Kidney (tissue), 13 donors: ENCODE measurements at regions not wholly inside any gene's neighbourhood (a gene's known extent, or its start where the extent isn't known, plus 50 kb on each side); places are given as distances from the start of the nearest gene placed in this dataset.

Experiments used
- DNase-seq, 5 donors: peaks; one replicate each; pipeline ENCODE4 v3.0.0-alpha.2; 2013 to 2020
- FAIRE-seq: peaks from 2 replicates; lab custom pipeline; 2012; peaks lifted over from hg19 to GRCh38; lab: Jason Lieb, UNC
- H3K27ac ChIP-seq, 2 donors: one replicate each; pipeline ENCODE4 v1.7.0; 2013; ENCODE audit warnings: low read depth in 2 of 2, low read length in 2 of 2, inconsistent platforms in 1 of 2
- H3K27me3 ChIP-seq: one replicate; pipeline ENCODE4 v1.7.1; 2013; ENCODE audit warnings: low read length, inconsistent platforms; ENCODE audit not compliant: control insufficient read depth, insufficient read depth
- H3K36me3 ChIP-seq, 3 donors: one replicate each; pipeline versions ENCODE4 v1.7.0 to v1.7.1; 2013; ENCODE audit warnings: low read length in 3 of 3, control low read depth in 1 of 3, inconsistent platforms in 1 of 3; ENCODE audit not compliant: insufficient read depth in 3 of 3, control insufficient read depth in 2 of 3
- H3K4me1 ChIP-seq, 3 donors: one replicate each; pipeline versions ENCODE4 v1.7.0 to v1.7.1; 2013; ENCODE audit warnings: low read length in 3 of 3, inconsistent platforms in 1 of 3, low read depth in 1 of 3; ENCODE audit not compliant: control insufficient read depth in 2 of 3, insufficient read depth in 2 of 3
- H3K4me3 ChIP-seq, 3 donors: one replicate each; pipeline versions ENCODE4 v1.7.0 to v1.8.1; 2013; ENCODE audit warnings: low read length in 3 of 3, control low read depth in 1 of 3, inconsistent platforms in 1 of 3
- H3K9ac ChIP-seq, 3 donors: one replicate each; pipeline versions ENCODE4 v1.7.0 to v1.7.1; 2013; ENCODE audit warnings: low read length in 3 of 3, control low read depth in 1 of 3, inconsistent platforms in 1 of 3
- H3K9me3 ChIP-seq, 3 donors: one replicate each; pipeline versions ENCODE4 v1.7.0 to v1.7.1; 2013; ENCODE audit warnings: low read length in 3 of 3, control low read depth in 1 of 3, inconsistent platforms in 1 of 3; ENCODE audit not compliant: control insufficient read depth in 2 of 3, insufficient read depth in 1 of 3
- intact Hi-C: fragments of 100-400 bp; cut with DNase I; formaldehyde crosslinking; loops from one replicate; pipeline ENCODE4 v1.11.1; 2022
- TF ChIP-seq, protein P1 (sequence below): IDR thresholded peaks from 3 replicates; pipeline ENCODE4 v1.5.1; 2012; ENCODE audit warnings: mild to moderate bottlenecking, moderate library complexity, borderline replicate concordance; ENCODE audit not compliant: insufficient read depth; ENCODE audit errors: extremely low read depth
- donor health status: control.
- donor health status: control.
- donor health status: control.
- donor health status: control.
- donor health status: control.
- donor health status: DM: yes; HTN: yes; CAD: no.
- donor health status: Normal renal cell carcinoma (clear cell type).

DNA sequence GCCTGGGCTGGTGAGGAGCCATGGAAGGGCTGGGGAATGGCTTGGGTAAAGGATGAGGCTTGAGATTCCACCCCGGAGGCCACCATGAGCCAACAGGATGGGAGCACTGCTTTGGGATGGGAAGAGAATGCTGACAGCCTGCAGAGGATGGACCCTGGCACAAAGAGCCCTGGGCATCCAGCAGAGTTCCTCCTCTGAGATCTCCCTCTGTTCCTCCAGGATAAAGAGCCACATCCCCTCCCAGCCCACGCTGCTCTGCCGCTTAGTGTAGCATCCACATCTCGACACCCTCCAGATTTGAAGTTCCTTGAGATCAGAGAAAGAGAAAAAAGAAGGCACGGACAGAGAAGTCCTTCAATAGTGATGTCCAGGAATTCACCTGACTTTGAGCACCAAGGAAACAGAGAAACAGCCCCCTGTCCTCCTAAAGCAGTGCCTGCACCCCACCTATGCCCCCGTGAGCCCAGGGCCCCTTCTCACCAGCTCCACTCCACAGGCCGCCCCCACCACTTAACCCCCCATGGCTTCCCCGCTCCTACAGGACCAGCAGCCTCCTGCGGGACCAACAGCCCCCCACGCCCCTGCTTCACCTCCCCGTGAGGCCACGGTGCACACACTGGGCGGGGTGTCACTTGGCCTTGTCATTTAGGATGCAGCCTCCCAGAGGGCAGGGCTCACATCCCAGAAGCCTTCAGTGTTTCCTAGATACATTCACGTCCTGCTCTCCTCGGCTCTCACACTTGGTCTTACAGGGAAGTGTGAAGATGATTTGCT lies 180.5 kb downstream of the SHANK2 start:
- FAIRE-seq, result no peak
- Histone ChIP-seq H3K27me3 (no peaks in the 10 kb centered on the region), H3K27ac (no peak overlapping the region), H3K4me1 (no peaks in the 10 kb centered on the region), H3K9ac (no peak overlapping the region), H3K36me3 (peaks cover 0 to 5% (median 3%) of the 10 kb centered on the region in 3 donors), H3K9me3 (no peaks in the 10 kb centered on the region), H3K4me3 (no peak overlapping the region)
- DNase-seq, result no peak
- intact Hi-C loops, result no loop called here
- TF ChIP-seq, protein P1, sequence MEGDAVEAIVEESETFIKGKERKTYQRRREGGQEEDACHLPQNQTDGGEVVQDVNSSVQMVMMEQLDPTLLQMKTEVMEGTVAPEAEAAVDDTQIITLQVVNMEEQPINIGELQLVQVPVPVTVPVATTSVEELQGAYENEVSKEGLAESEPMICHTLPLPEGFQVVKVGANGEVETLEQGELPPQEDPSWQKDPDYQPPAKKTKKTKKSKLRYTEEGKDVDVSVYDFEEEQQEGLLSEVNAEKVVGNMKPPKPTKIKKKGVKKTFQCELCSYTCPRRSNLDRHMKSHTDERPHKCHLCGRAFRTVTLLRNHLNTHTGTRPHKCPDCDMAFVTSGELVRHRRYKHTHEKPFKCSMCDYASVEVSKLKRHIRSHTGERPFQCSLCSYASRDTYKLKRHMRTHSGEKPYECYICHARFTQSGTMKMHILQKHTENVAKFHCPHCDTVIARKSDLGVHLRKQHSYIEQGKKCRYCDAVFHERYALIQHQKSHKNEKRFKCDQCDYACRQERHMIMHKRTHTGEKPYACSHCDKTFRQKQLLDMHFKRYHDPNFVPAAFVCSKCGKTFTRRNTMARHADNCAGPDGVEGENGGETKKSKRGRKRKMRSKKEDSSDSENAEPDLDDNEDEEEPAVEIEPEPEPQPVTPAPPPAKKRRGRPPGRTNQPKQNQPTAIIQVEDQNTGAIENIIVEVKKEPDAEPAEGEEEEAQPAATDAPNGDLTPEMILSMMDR, result no peak

DNA sequence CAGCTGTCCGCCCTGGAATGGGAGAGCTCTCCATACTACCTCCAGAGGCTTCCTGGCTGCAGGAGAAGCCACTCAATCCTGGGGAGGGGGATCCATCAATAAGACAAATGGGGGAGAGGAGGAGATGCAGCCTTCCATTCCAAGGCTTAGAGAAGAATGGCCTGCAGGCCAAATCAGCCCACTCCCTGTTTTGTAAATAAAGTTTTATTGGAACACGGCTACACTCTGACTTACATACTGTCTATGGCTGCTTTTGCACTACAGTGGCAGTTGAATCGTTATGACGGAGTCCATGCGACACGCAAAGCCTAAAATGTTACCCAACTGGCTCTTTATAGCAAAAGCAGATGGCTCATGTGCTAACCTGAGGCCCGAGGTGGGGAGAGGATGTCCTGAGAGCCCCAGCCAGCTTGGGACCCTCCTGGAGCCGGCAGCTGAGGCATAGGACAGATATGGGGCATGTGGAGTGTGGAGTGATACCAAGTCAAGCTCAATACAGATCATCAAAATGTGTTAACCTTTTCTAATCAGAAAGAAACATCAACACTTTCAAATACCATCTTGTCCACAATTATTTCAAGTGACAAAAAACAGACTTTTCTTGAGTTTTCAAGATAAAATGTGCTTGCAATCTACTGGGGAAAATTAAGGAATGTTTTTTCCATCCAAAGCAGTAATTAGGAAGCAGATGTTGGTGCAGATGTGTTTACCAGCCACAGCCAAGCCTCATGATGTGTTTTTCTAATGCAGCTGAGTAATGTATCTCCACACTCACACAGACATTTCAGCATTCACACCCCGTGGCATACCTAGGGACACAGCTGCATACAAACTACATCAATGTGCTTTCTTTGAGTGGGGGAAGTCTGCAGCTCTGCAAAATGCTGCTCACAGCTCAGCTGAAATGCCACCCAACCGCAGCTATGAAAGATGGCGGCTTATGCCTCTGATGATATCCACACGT lies 181.6 kb downstream of the SHANK2 start:
- no peak overlapping the region for H3K4me3 ChIP-seq

DNA sequence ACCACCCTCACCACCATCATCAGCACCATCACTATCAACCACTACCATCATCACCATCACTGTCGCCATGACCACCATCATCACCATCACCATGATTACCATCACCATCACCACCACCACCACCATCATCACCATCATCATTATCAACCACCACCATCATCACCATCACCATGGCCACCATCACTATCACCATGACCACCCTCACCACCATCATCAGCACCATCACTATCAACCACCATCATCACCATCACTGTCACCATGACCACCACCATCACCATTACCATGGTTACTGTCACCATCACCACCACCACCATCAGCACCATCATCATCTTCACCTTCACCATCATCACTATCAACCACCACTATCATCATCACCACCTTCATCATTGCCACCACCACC lies 183.4 kb downstream of the SHANK2 start:
- TF ChIP-seq, protein P1, result no peak
- H3K36me3 ChIP-seq, result peaks cover 0 to 5% (median 3%) of the 10 kb centered on the region in 3 donors
- H3K9ac ChIP-seq, result no peak overlapping the region
- no peak overlapping the region for H3K27ac ChIP-seq
- H3K4me1 ChIP-seq, result no peaks in the 10 kb centered on the region
- DNase-seq (no peak), FAIRE-seq (no peak)
- H3K9me3 ChIP-seq, result no peaks in the 10 kb centered on the region
- no peaks in the 10 kb centered on the region for H3K27me3 ChIP-seq
- intact Hi-C loops, result no loop called here
- H3K4me3 ChIP-seq, result no peak overlapping the region

More for the DNA sequence above, 181.6 kb downstream of the SHANK2 start:
- H3K4me1 ChIP-seq, result no peaks in the 10 kb centered on the region
- FAIRE-seq (no peak), DNase-seq (no peak)
- TF ChIP-seq, protein P1, result no peak
- H3K9me3 ChIP-seq, result no peaks in the 10 kb centered on the region
- H3K27me3 ChIP-seq, result no peaks in the 10 kb centered on the region
- H3K36me3 ChIP-seq, result peaks cover 0 to 5% (median 3%) of the 10 kb centered on the region in 3 donors
- intact Hi-C loops, result no loop called here
- H3K27ac ChIP-seq, result no peak overlapping the region
- no peak overlapping the region for H3K9ac ChIP-seq
